Fibroblast of skin of left quadriceps (primary cell): ENCODE measurements at regions not wholly inside any gene's neighbourhood (a gene's known extent, or its start where the extent isn't known, plus 50 kb on each side); places are given as distances from the start of the nearest gene placed in this dataset.

Experiments
- DNase-seq, 2 experiments: peaks; one replicate each; pipeline ENCODE4 v3.0.0-alpha.2; 2013; ENCODE audit warnings: low read depth in 2 of 2

GRCh38 chr1:94595658-94596057, 54.1 kb upstream of the F3 start:
- DNase-seq, result peak; percentile 44 to 52

DNA sequence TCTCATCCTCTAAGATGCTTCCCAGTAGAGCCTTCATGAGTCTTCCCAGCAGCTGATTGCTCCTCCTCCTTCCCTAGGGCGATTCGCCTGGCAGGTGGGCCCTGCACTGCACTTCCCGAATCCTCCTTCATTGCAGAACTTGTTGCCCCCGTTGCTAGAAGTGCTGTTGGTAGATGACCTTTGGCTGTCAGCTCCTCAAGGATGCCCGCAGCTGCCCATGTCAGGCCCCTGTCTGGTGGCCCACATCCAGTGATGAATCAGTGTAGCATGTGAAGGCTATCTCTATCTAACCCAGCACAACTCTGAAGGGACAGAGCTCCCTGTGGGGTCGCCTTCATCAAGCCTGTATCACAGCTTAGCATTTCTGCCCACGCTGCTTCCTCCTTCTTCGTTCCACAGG, 52.1 kb upstream of the F3 start:
- no peak for DNase-seq

DNA sequence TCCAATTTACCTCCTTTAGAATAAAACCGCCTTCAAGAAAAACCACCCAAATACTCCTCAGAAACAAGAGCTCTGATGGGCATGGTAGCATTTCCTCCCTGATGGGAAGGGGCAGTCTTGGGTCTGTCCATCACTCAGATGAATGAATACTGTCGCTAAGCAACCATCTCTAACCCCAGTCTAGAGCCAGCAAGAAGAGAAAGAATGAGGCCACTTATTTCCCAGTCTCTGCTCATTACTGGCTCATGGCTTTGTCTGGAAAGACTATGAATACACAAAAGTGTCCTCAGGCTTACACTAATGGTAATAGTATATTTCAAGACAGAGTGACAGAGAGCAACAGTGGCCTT, 51.0 kb upstream of the F3 start:
- no peak for DNase-seq

- no peak for DNase-seq
Observed at GRCh38 chr1:94591823-94592570, 50.4 kb upstream of the F3 start.
